ENCODE measurements at regions not wholly inside any gene's neighbourhood (a gene's known extent, or its start where the extent isn't known, plus 50 kb on each side); places are given as distances from the start of the nearest gene placed in this dataset.

DNA sequence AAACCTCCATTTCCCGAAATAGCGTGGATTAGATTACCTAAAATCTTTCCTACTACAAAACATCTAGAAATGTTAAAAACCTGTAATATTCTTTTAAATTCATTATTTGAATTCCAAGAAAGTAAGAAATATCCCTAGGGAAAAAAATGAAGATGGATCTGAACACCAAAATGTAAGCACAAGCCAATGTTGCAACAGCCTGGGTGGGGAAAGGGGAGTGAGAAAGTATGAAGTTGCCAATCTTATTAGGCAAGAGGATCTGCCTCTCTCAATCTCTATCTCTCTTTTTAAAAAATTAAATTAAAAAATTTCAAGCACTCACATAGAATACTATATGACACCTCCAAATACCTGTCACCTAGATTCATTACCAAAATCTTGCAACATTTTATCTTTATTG lies 74.9 kb upstream of the IRF2BP2 start:
- no peaks in the 10 kb centered on the region for H3K27me3 ChIP-seq
- TF ChIP-seq Cebpa-rat (IDR thresholded peaks at IDR 0.05): no peak
- no peaks in the 10 kb centered on the region for H3K36me3 ChIP-seq
- no peak overlapping the region for H3K4me3 ChIP-seq
- no peak overlapping the region for H3K27ac ChIP-seq
- H3K9ac ChIP-seq: no peak overlapping the region
- no peaks in the 10 kb centered on the region for H4K20me1 ChIP-seq
- peak overlapping the region in 1 of 11 experiments; percentile 36; a peak in 1 of 22 replicates for H3K4me2 ChIP-seq
- peaks cover 0 to 13% (median 6%) of the 10 kb centered on the region in 11 experiments; a peak in 7 of 22 replicates for H3K9me3 ChIP-seq (replicated peaks in 1 of 11)
- H3K4me1 ChIP-seq: peaks cover 0 to 17% (median 4%) of the 10 kb centered on the region in 10 experiments; a peak in 11 of 20 replicates

DNA sequence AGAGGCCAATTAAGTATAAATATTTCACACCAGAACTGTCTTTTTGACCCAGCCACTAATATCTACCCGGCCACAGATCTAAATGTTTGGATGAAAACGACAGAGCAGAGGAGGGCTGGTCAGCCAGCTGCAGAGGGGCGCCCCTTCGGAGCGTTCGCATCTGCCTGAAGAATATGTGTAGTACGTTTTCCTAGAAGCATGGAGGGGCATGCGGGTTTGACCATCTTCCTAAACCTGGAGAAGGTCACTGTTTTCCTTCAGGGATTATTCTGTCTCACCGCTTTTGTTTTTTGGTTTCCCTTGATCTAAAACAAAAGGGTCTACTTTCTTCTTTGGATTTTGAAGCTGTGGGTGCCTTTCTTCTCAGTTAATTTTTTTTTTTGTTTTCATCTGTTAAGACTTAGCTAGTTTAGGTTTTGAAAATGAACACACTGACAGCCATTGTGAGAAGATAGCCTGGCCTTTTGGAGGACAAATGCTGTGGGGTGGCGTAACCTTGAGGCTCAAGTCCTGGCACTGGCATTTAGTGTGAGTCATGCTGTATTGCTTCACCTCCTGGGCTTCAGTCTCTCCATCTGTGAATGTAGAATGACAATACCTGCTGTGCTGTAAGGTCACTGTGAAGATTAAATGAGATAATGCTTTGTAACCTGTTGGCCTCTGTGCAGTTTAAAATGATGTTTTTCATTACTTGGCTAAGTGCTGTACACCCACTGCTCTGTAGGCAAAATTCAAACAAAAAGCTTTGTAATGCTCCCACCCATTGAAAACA lies 74.1 kb upstream of the IRF2BP2 start:
- Histone ChIP-seq H3K27me3 (no peaks in the 10 kb centered on the region), H3K4me1 (peaks cover 0 to 17% (median 4%) of the 10 kb centered on the region in 10 experiments; a peak in 11 of 20 replicates), H3K36me3 (no peaks in the 10 kb centered on the region), H3K9ac (no peak overlapping the region), H3K9me3 (replicated peaks in 1 of 11) (peaks cover 0 to 13% (median 6%) of the 10 kb centered on the region in 11 experiments; a peak in 7 of 22 replicates), H4K20me1 (no peaks in the 10 kb centered on the region), H3K27ac (peak overlapping the region in 3 of 11 experiments; percentile 1 to 57 (median 51); a peak in 5 of 22 replicates), H3K4me2 (peak overlapping the region in 5 of 11 experiments; percentile 18 to 49 (median 47); a peak in 11 of 22 replicates), H3K4me3 (no peak overlapping the region)
- peak in 7 of 11 experiments; percentile 8 to 86 (median 64); a peak in 7 of 22 replicates for TF ChIP-seq Cebpa-rat (IDR thresholded peaks at IDR 0.05)

DNA sequence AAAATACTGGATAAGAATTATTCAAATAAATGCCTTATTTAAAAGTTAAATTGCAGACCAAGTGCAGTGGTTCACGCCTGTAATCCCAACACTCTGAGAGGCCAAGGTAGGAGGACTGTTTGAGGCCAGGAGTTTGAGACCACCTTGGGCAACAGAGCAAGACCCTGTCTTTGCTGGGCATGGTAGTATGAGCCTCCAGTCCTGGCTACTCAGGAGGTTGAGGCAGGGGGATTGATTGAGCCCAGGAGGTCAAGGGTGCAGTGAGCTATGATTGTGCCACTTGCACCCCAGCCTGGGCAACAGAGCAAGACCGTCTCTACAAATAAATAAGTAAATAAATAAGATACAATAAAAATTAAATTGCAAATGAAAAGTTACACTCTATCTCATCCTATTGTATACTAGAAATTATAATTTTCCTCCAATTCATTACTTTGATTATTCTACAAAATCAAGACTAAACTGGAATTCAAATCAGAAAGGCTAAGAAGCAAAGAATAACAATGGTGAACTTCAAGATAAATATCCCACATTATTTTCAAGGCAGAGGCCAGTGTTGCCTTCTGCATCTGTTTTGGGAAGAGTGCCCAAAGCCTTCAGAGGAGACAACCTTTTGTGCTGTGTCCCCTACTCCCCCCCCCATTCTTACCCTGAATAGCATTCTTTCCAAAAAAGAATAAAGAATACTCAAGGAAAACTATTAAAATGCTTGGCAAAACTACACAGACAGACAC lies 73.3 kb upstream of the IRF2BP2 start:
- peak overlapping the region in 3 of 11 experiments; percentile 18 to 47 (median 36); a peak in 4 of 22 replicates for H3K4me2 ChIP-seq
- H3K4me3 ChIP-seq: no peak overlapping the region
- H3K4me1 ChIP-seq: peaks cover 0 to 17% (median 4%) of the 10 kb centered on the region in 10 experiments; a peak in 11 of 20 replicates
- H3K9me3 ChIP-seq (replicated peaks in 1 of 11): peaks cover 0 to 13% (median 6%) of the 10 kb centered on the region in 11 experiments; a peak in 7 of 22 replicates
- peak overlapping the region in 1 of 11 experiments; percentile 51; a peak in 1 of 22 replicates for H3K27ac ChIP-seq
- H3K27me3 ChIP-seq: no peaks in the 10 kb centered on the region
- no peaks in the 10 kb centered on the region for H3K36me3 ChIP-seq
- no peak overlapping the region for H3K9ac ChIP-seq
- TF ChIP-seq Cebpa-rat (IDR thresholded peaks at IDR 0.05): no peak
- no peaks in the 10 kb centered on the region for H4K20me1 ChIP-seq

DNA sequence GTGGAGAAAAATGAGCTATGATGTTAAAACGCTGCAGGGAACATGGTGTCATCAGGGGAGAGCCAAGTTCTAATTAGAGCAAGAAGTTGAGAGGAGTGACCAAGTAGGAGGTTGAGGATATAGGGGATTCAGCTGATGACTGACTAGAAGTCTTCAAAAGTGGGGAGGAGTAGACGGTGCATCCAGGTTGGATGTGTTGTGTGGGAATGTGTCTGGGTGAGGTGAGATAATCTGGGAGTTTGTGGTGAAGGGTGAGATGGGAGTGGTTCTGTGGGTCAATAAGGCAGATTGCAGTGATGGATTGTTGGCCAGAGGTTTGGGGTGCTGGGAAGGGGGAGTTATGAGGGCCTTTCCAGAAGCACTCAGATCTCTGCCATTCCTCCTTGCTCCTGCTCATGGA lies 72.0 kb upstream of the IRF2BP2 start:
- TF ChIP-seq Cebpa-rat (IDR thresholded peaks at IDR 0.05): no peak
- Histone ChIP-seq H4K20me1 (no peaks in the 10 kb centered on the region), H3K4me3 (no peak overlapping the region), H3K4me2 (no peak overlapping the region), H3K27ac (no peak overlapping the region), H3K9ac (no peak overlapping the region), H3K4me1 (peaks cover 0 to 17% (median 4%) of the 10 kb centered on the region in 10 experiments; a peak in 11 of 20 replicates), H3K9me3 (replicated peaks in 1 of 11) (peaks cover 0 to 13% (median 6%) of the 10 kb centered on the region in 11 experiments; a peak in 7 of 22 replicates), H3K36me3 (no peaks in the 10 kb centered on the region), H3K27me3 (no peaks in the 10 kb centered on the region)

DNA sequence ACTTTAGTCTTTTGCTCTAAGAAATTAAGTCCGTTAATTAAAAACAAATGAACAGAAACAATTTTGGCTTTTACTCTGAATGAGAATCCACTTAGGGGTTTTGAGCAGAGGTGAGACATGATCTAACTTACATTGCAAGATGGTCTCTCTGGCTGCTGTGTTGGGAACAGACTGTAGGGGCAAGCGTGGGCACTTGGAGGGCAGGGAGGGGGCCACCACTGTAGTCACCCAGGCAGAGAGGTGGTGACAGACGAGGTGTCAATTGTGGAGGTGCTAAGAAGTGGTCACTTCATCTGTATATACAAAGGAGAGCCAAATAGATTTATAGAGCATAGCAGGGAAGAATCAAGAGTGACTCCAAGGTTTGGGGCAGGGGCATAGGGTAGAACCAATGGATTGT lies 71.1 kb upstream of the IRF2BP2 start:
- Histone ChIP-seq H3K9me3 (replicated peaks in 1 of 11) (peaks cover 0 to 8% (median 4%) of the 10 kb centered on the region in 11 experiments; a peak in 7 of 22 replicates), H4K20me1 (no peaks in the 10 kb centered on the region)
- no peak for TF ChIP-seq Cebpa-rat (IDR thresholded peaks at IDR 0.05)

DNA sequence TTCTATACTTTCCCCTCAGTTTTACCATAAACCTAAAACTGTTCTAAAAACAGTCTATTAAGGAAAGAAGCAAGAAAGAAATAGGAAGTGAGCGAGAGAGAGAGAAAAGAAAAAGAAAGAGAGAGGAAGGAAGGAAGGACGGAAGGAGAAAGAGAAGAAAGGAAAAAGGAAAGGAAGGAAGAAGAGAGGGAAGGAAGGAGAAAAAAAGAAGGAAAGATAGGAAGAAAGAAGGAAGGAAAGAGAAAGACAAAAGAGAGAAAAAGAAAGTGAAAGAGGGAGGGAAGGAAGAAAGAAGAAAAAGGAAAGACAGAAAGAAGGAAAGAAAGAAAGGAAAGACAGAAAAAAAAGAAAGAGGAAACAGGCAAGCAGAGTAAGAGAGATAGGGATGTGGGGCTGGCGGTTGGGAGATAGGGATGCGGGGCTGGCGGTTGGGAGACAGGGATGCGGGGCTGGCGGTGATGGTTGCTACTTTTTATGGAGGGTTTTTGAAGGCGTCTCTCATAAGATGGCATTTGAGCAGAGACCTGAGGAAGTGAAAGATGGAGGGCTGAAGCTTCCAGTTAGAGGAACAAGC lies 70.4 kb upstream of the IRF2BP2 start:
- Histone ChIP-seq H3K9ac (no peak overlapping the region), H3K4me1 (peaks cover 0 to 30% (median 13%) of the 10 kb centered on the region in 10 experiments; a peak in 17 of 20 replicates), H4K20me1 (no peaks in the 10 kb centered on the region), H3K4me3 (no peak overlapping the region), H3K36me3 (no peaks in the 10 kb centered on the region), H3K4me2 (no peak overlapping the region), H3K27me3 (no peaks in the 10 kb centered on the region), H3K9me3 (replicated peaks in 1 of 11) (peaks cover 0 to 2% (median 0%) of the 10 kb centered on the region in 11 experiments; a peak in 3 of 22 replicates), H3K27ac (no peak overlapping the region)
- no peak for TF ChIP-seq Cebpa-rat (IDR thresholded peaks at IDR 0.05)

More for the DNA sequence above, 71.1 kb upstream of the IRF2BP2 start:
- Histone ChIP-seq H3K27ac (no peak overlapping the region), H3K27me3 (no peaks in the 10 kb centered on the region), H3K9ac (no peak overlapping the region), H3K36me3 (no peaks in the 10 kb centered on the region), H3K4me3 (no peak overlapping the region), H3K4me1 (peaks cover 0 to 24% (median 9%) of the 10 kb centered on the region in 10 experiments; a peak in 17 of 20 replicates), H3K4me2 (no peak overlapping the region)

DNA sequence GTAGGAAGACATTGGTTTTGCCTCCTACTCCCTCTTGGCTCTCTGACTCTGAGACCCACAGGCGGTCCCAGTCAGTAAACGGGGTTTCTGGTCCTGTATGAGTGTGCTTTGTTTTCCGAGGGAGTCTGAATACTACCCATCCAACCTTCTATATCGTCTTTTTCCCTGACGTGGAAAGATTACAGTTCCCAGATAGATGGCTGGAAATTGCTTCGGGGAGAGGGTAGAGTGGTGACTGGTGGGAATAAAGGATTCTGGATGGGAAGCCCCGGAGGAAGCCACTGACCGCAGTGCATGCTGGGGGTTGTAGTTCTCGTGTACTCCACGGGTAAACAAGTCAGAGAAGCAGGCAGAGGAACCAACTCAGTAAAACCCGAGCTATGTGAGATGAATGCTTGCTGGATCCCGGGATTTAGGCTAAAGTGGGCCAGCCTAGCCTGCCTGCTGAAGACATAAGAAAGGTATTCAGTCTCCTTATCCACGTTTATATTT lies 66.2 kb upstream of the IRF2BP2 start:
- Histone ChIP-seq H3K4me1 (peaks cover 10 to 22% (median 17%) of the 10 kb centered on the region in 10 experiments), H3K27ac (peak overlapping the region in 10 of 11 experiments; percentile 20 to 67 (median 44); a peak in 14 of 22 replicates), H3K4me2 (peak overlapping the region; percentile 67 to 88 (median 77)), H3K9ac (peak overlapping the region in 10 of 11 experiments; percentile 7 to 66 (median 58); a peak in 17 of 22 replicates), H4K20me1 (no peaks in the 10 kb centered on the region), H3K27me3 (no peaks in the 10 kb centered on the region), H3K36me3 (no peaks in the 10 kb centered on the region), H3K4me3 (peak overlapping the region; percentile 47 to 70 (median 54)), H3K9me3 (replicated peaks in 1 of 11) (peaks cover 0 to 11% (median 0%) of the 10 kb centered on the region in 11 experiments; a peak in 3 of 22 replicates)
- no peak for TF ChIP-seq Cebpa-rat (IDR thresholded peaks at IDR 0.05)

DNA sequence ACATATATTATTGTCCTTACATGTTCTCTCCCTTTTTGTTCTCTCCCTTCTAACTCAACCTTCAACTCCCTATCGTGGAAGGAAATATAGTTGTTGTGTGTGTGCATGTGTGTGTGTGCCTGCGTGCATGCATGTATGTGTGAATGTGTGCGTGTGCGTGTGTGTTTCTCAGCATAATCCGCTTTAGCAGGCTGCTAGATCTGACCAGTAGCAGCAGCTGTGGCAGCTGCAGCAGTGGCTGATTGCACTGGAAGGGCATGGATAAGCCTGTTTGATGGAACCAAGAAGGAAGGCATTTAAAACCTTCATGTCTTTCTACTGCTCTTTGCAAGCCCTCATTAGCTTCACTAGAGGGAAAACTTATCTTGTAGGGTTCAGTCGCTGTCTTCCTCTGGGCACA lies 65.6 kb upstream of the IRF2BP2 start:
- H3K27me3 ChIP-seq: no peaks in the 10 kb centered on the region
- peaks cover 16 to 26% (median 21%) of the 10 kb centered on the region in 10 experiments for H3K4me1 ChIP-seq
- H3K4me2 ChIP-seq: peak overlapping the region; percentile 67 to 88 (median 77)
- peak overlapping the region in 7 of 10 experiments; percentile 47 to 70 (median 54); a peak in 9 of 20 replicates for H3K4me3 ChIP-seq
- H4K20me1 ChIP-seq: no peaks in the 10 kb centered on the region
- peak overlapping the region in 8 of 11 experiments; percentile 20 to 67 (median 44); a peak in 10 of 22 replicates for H3K27ac ChIP-seq
- H3K9me3 ChIP-seq (replicated peaks in 1 of 11): peaks cover 0 to 11% (median 0%) of the 10 kb centered on the region in 11 experiments; a peak in 3 of 22 replicates
- H3K36me3 ChIP-seq: no peaks in the 10 kb centered on the region
- TF ChIP-seq Cebpa-rat (IDR thresholded peaks at IDR 0.05): no peak
- H3K9ac ChIP-seq: peak overlapping the region in 4 of 11 experiments; percentile 55 to 66 (median 62); a peak in 5 of 22 replicates
